A549 (cell line): ENCODE measurements at regions not wholly inside any gene's neighbourhood (a gene's known extent, or its start where the extent isn't known, plus 50 kb on each side); places are given as distances from the start of the nearest gene placed in this dataset.

Experiments used
- ATAC-seq, 2 experiments: fragments of 200-7000 bp in 1 of 2; fragments of >200 bp in 1 of 2; cut with Nextera tagmentation in 1 of 2; cut with Tn5 transposase in 1 of 2; 3 replicates each; pipeline versions ENCODE4 v1.8.0 to v1.9.1; 2018 to 2020; ENCODE audit warnings: mild to moderate bottlenecking in 1 of 2, moderate library complexity in 1 of 2
- CTCF ChIA-PET: fragments of 300-600 bp; sonication (Branson Sonifier 250); formaldehyde crosslinking; extraction: SDS; loops from one replicate; lab custom pipeline; 2021; ENCODE audit warnings: antibody characterized with exemption, inconsistent platforms; lab: Yijun Ruan, JAX
- POLR2A ChIA-PET: fragments of 350-600 bp; formaldehyde crosslinking; extraction: SDS; loops from one replicate; lab custom pipeline; 2021; ENCODE audit warnings: antibody characterized with exemption, inconsistent platforms; lab: Yijun Ruan, JAX
- DNase-seq, 2 experiments: peaks; one replicate each; pipeline versions ENCODE4 v3.0.0 to v3.0.0-alpha.2; 2011 to 2016; ENCODE audit warnings: low read depth in 1 of 2, low spot score in 1 of 2
- FAIRE-seq: peaks from 2 replicates; lab custom pipeline; 2011; peaks lifted over from hg19 to GRCh38; lab: Jason Lieb, UNC
- H3K27ac ChIP-seq, 2 experiments: fragments of >200 bp; sonication (Bioruptor Twin); formaldehyde crosslinking; 3 replicates each; pipeline ENCODE4 v1.5.1; 2016 to 2017
- H3K4me1 ChIP-seq: fragments of >200 bp; sonication (Bioruptor Twin); formaldehyde crosslinking; 3 replicates; pipeline ENCODE4 v1.6.1; 2016
- H3K4me2 ChIP-seq: fragments of >200 bp; sonication (Bioruptor Twin); formaldehyde crosslinking; 3 replicates; pipeline ENCODE4 v1.6.1; 2016
- H3K4me3 ChIP-seq: fragments of >200 bp; sonication (Bioruptor Twin); formaldehyde crosslinking; 3 replicates; pipeline ENCODE4 v1.5.1; 2016
- H3K9me3 ChIP-seq: fragments of >200 bp; sonication (Bioruptor Twin); formaldehyde crosslinking; 3 replicates; pipeline ENCODE4 v1.6.1; 2016
- BHLHE40 ChIP-seq: IDR thresholded peaks from 2 replicates; pipeline ENCODE4 v1.6.1; 2012; ENCODE audit warnings: low read depth, low read length, inconsistent platforms
- CBX2 ChIP-seq: fragments of 200-600 bp; sonication (generic); IDR thresholded peaks from 2 replicates; pipeline ENCODE4 v1.6.1; 2016; ENCODE audit warnings: low read depth, mild to moderate bottlenecking, borderline replicate concordance
- CBX8 ChIP-seq: fragments of 200-600 bp; sonication (generic); IDR thresholded peaks from 2 replicates; pipeline ENCODE4 v1.6.1; 2016
- CHD2 ChIP-seq: fragments of 150-350 bp; IDR thresholded peaks from 2 replicates; pipeline ENCODE4 v1.6.1; 2014; ENCODE audit warnings: low read length; ENCODE audit not compliant: partially characterized antibody
- CHD4 ChIP-seq: fragments of 200-600 bp; sonication (generic); IDR thresholded peaks from 2 replicates; pipeline ENCODE4 v1.6.1; 2016; ENCODE audit warnings: antibody characterized with exemption, mild to moderate bottlenecking, borderline replicate concordance
- EHF ChIP-seq: fragments of 250-450 bp; sonication (Bioruptor Pico); IDR thresholded peaks from 2 replicates; pipeline ENCODE4 v1.5.0; 2020; ENCODE audit warnings: mild to moderate bottlenecking
- FOSB ChIP-seq: fragments of 250-450 bp; sonication (Bioruptor Pico); IDR thresholded peaks from 2 replicates; pipeline ENCODE4 v1.5.0; 2020; ENCODE audit warnings: mild to moderate bottlenecking, moderate library complexity
- FOXS1 ChIP-seq: fragments of 250-450 bp; sonication (Bioruptor Pico); IDR thresholded peaks from 2 replicates; pipeline ENCODE4 v1.5.0; 2020; ENCODE audit warnings: mild to moderate bottlenecking, moderate library complexity
- GATA3 ChIP-seq: IDR thresholded peaks from 2 replicates; pipeline ENCODE4 v1.6.1; 2012; ENCODE audit warnings: borderline replicate concordance
- HDAC2 ChIP-seq: fragments of 200-600 bp; sonication (generic); IDR thresholded peaks from 2 replicates; pipeline ENCODE4 v1.6.1; 2016
- HEYL ChIP-seq: fragments of 250-450 bp; sonication (Bioruptor Pico); IDR thresholded peaks from 2 replicates; pipeline ENCODE4 v1.8.0; 2021; ENCODE audit warnings: mild to moderate bottlenecking, moderate library complexity
- HOXB13 ChIP-seq: fragments of 250-450 bp; sonication (Bioruptor Pico); IDR thresholded peaks from 2 replicates; pipeline ENCODE4 v1.5.0; 2020; ENCODE audit warnings: low read depth, mild to moderate bottlenecking, moderate library complexity
- MAFK ChIP-seq: fragments of 450-650 bp; IDR thresholded peaks from 2 replicates; pipeline ENCODE4 v1.6.1; 2014; ENCODE audit not compliant: partially characterized antibody
- NFE2L2 ChIP-seq: fragments of 150-350 bp; conservative IDR thresholded peaks from 2 replicates; pipeline ENCODE4 v1.6.1; 2014; ENCODE audit warnings: low read length
- PHF8 ChIP-seq: fragments of 200-600 bp; sonication (generic); IDR thresholded peaks from 2 replicates; pipeline ENCODE4 v1.6.1; 2016; ENCODE audit warnings: low read depth, mild to moderate bottlenecking, antibody characterized with exemption, moderate library complexity, borderline replicate concordance
- POLR2A ChIP-seq: IDR thresholded peaks from 2 replicates; pipeline ENCODE4 v1.6.1; 2012; ENCODE audit warnings: mild to moderate bottlenecking, low read length
- POLR2AphosphoS2 ChIP-seq: conservative IDR thresholded peaks from 2 replicates; pipeline ENCODE4 v1.6.1; 2012; ENCODE audit warnings: low read length, improper control_type of control experiment, inconsistent platforms
- RAD21 ChIP-seq, 2 experiments: fragments of >200 bp in 1 of 2; sonication (Bioruptor Twin) in 1 of 2; formaldehyde crosslinking in 1 of 2; IDR thresholded peaks in 1 of 2; conservative IDR thresholded peaks in 1 of 2; 2 replicates in 1 of 2; 3 replicates in 1 of 2; pipeline ENCODE4 v1.6.1; 2012 to 2018; ENCODE audit warnings: inconsistent platforms in 1 of 2
- RARB ChIP-seq: fragments of 250-450 bp; sonication (Bioruptor Pico); IDR thresholded peaks from 2 replicates; pipeline ENCODE4 v1.8.0; 2021; ENCODE audit warnings: mild to moderate bottlenecking, moderate library complexity
- REST ChIP-seq: fragments of 200-600 bp; sonication (generic); IDR thresholded peaks from 2 replicates; pipeline ENCODE4 v1.6.1; 2016; ENCODE audit warnings: antibody characterized with exemption, mild to moderate bottlenecking, moderate library complexity
- RNF2 ChIP-seq: fragments of 200-600 bp; sonication (generic); IDR thresholded peaks from 2 replicates; pipeline ENCODE4 v1.6.1; 2016; ENCODE audit warnings: low read depth, mild to moderate bottlenecking, antibody characterized with exemption, moderate library complexity, borderline replicate concordance
- SREBF2 ChIP-seq: fragments of 450-650 bp; IDR thresholded peaks from 2 replicates; pipeline ENCODE4 v1.6.1; 2014; ENCODE audit warnings: mild to moderate bottlenecking, moderate library complexity
- TFCP2L1 ChIP-seq: fragments of 250-450 bp; sonication (Bioruptor Pico); IDR thresholded peaks from 2 replicates; pipeline ENCODE4 v1.5.0; 2021; ENCODE audit warnings: mild to moderate bottlenecking
- ZNF302 ChIP-seq: fragments of 250-450 bp; sonication (Bioruptor Pico); IDR thresholded peaks from 2 replicates; pipeline ENCODE4 v1.9.0; 2021; ENCODE audit warnings: inconsistent platforms, mild to moderate bottlenecking, moderate library complexity
- WGBS: methylation state at CpG from one replicate; pipeline ENCODE4 v1.1.6; 2017; ENCODE audit errors: missing lambda C conversion rate; 5-methylcytosine and 5-hydroxymethylcytosine counted together
- TF ChIP-seq, protein P1 (sequence below): fragments of >200 bp; sonication (Bioruptor Twin); formaldehyde crosslinking; IDR thresholded peaks from 2 replicates; pipeline ENCODE4 v1.6.1; 2016
- TF ChIP-seq, protein P2 (sequence below): fragments of 250-450 bp; sonication (Bioruptor Pico); IDR thresholded peaks from 2 replicates; pipeline ENCODE4 v1.5.0; 2020; ENCODE audit warnings: low read depth, mild to moderate bottlenecking, moderate library complexity

DNA sequence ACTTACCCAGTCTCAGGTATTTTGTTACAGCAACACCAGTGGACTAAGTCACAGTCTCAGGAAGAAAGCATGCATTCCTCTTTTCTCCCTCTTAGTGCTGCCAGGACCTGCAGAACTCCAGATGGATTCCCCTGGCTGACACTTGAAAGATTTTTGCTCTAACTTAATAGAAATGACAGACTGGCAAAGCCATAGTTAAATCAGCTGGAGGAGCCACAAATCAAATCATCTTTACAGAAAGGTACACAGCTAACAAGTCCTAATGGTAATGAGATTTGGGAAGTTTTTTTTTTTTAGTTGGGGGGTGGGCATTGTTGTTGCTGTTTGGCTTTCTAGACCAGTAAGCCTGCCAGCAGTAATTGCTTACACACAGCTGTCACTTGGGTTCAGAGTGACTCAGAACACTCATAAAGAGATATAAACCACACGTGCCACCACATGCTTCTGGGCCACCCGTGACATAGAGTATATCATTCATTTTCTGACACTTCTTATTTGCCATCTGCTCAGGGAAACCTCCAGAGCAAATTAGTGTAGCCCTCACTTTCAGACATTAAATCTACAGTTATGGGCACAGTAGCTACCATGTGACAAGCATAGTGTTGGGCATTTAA lies 72.4 kb downstream of the FH start:
- Histone ChIP-seq H3K4me1 (no peaks in the 10 kb centered on the region), H3K9me3 (no peaks in the 10 kb centered on the region), H3K27ac (no peak overlapping the region), H3K4me2 (no peak overlapping the region), H3K4me3 (no peak overlapping the region)
- 19% methylated on average over 2 of the region's 2 CpGs for WGBS
- ChIA-PET POLR2A (no interaction called here), CTCF (no interaction called here)
- DNase-seq (no peak), ATAC-seq (no peak), FAIRE-seq (no peak)
- no peak for TF ChIP-seq CBX2
- TF ChIP-seq, protein P1, sequence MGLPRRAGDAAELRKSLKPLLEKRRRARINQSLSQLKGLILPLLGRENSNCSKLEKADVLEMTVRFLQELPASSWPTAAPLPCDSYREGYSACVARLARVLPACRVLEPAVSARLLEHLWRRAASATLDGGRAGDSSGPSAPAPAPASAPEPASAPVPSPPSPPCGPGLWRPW = no peak
- no peak for TF ChIP-seq CBX8
- no peak for TF ChIP-seq FOSB (CRISPR knock-in tag)

DNA sequence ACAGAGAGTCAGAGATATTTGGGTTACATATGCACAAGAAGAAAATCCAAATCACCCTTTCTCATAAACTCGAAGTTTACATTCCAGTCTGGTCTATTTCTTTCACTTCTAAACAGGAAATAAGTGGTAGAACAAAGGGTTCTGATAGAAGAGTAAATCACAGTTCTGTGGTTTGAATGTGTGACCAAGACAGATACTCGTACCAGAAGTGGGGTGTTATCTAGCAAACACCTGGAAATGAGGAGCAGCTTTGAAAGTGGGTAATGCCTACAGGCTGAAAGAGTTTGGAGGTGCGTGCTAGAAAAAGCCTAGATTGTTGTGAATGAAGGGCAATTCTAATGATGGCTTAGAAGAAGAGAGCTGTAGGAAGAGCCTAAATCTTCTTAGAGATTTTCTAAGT lies 74.7 kb downstream of the FH start:
- DNase-seq (no peak), FAIRE-seq (peak; percentile 51), ATAC-seq (no peak)
- Histone ChIP-seq H3K9me3 (no peaks in the 10 kb centered on the region), H3K4me2 (no peak overlapping the region), H3K4me3 (no peak overlapping the region), H3K27ac (no peak overlapping the region), H3K4me1 (no peaks in the 10 kb centered on the region)
- TF ChIP-seq, protein P2, sequence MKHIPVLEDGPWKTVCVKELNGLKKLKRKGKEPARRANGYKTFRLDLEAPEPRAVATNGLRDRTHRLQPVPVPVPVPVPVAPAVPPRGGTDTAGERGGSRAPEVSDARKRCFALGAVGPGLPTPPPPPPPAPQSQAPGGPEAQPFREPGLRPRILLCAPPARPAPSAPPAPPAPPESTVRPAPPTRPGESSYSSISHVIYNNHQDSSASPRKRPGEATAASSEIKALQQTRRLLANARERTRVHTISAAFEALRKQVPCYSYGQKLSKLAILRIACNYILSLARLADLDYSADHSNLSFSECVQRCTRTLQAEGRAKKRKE (CRISPR knock-in tag) = no peak
- TF ChIP-seq REST (no peak), ZNF302 (no peak), RAD21 (conservative IDR thresholded peaks at IDR 0.05 in 1 of 2, IDR thresholded peaks at IDR 0.05 in 1 of 2) (no peak), POLR2AphosphoS2 (no peak), NFE2L2 (no peak), FOXS1 (CRISPR knock-in tag) (no peak), RARB (no peak), RNF2 (no peak), EHF (CRISPR knock-in tag) (no peak), PHF8 (no peak), MAFK (no peak), GATA3 (no peak), TFCP2L1 (CRISPR knock-in tag) (no peak), HDAC2 (no peak), SREBF2 (no peak)
- ChIA-PET POLR2A (no interaction called here), CTCF (no interaction called here)
- 8% methylated on average over 3 of the region's 3 CpGs for whole genome bisulfite sequencing

DNA sequence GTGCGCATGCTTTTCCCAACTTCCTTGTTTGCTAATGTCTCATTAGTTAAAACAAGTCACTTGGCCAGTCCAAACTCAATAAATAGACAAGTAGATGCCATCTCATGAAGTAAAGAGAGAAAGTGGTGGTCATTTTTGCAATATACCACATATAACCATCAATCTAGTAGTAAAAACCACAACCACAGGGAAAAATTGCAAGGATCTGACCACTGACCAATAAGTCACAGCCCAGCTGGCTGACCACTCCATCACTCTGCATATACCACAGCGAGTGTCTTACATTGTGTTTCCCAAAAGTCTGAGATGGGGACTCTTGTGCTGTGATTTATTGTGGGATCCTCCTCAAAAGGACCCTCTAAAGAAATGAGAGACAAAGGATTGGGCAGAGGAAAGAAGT lies 76.0 kb downstream of the FH start:
- no peak for FAIRE-seq
- 45% methylated on average over 2 of the region's 2 CpGs for WGBS
- Histone ChIP-seq H3K9me3 (no peaks in the 10 kb centered on the region), H3K4me1 (no peaks in the 10 kb centered on the region), H3K4me3 (no peak overlapping the region), H3K27ac (no peak overlapping the region), H3K4me2 (no peak overlapping the region)
- DNase-seq = no peak
- no peak for ATAC-seq
- ChIA-PET POLR2A (no interaction called here), CTCF (no interaction called here)
- no peak for TF ChIP-seq GATA3
- TF ChIP-seq CHD2 = no peak
- no peak for TF ChIP-seq RARB
- TF ChIP-seq, protein P2 (CRISPR knock-in tag) = no peak
- TF ChIP-seq FOSB (CRISPR knock-in tag) = no peak
- TF ChIP-seq CHD4 = no peak
- TF ChIP-seq ZNF302 = no peak
- no peak for TF ChIP-seq MAFK
- TF ChIP-seq HEYL (CRISPR knock-in tag) = no peak
- TF ChIP-seq CBX8 = no peak
- TF ChIP-seq BHLHE40 = no peak
- no peak for TF ChIP-seq POLR2A
- TF ChIP-seq HOXB13 = no peak
